ENCODE measurements at regions not wholly inside any gene's neighbourhood (a gene's known extent, or its start where the extent isn't known, plus 50 kb on each side); places are given as distances from the start of the nearest gene placed in this dataset.

DNA sequence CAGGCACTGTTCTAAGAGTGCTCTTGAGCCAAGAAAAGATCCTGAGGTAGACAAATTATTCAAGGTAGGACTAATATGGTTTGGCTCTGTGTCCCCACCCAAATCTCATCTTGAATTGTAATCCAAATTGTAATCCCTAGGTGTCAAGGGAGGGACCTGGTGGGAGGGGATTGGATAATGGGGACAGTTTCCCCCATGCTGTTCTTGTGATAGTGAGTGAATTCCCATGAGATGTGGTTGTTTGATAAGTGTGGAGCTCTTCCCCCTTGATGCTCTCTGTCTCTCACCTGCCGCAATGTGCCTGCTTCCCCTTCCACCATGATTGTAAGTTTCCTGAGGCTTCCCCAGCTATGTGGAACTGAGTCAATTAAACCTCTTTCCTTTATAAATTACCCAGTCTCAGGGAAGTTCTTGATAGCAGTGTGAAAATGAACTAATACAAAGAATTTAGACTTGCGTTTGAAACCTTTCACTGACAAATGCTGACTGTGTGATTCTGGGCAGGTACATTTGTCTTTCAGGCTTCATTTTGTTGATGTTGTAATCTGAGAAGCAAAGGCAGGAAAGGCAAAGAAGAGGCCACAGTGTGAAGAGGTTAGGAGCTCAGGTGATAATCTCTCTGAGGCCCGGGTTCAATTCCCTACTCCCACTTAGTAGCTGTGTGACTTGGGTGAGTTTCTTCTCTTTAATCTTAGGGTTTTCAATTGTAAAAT lies 115.8 kb upstream of the PAX6 start:
- Histone ChIP-seq H3K4me3 (no peak overlapping the region), H3K27ac (no peak overlapping the region)
- TF ChIP-seq, protein P1, sequence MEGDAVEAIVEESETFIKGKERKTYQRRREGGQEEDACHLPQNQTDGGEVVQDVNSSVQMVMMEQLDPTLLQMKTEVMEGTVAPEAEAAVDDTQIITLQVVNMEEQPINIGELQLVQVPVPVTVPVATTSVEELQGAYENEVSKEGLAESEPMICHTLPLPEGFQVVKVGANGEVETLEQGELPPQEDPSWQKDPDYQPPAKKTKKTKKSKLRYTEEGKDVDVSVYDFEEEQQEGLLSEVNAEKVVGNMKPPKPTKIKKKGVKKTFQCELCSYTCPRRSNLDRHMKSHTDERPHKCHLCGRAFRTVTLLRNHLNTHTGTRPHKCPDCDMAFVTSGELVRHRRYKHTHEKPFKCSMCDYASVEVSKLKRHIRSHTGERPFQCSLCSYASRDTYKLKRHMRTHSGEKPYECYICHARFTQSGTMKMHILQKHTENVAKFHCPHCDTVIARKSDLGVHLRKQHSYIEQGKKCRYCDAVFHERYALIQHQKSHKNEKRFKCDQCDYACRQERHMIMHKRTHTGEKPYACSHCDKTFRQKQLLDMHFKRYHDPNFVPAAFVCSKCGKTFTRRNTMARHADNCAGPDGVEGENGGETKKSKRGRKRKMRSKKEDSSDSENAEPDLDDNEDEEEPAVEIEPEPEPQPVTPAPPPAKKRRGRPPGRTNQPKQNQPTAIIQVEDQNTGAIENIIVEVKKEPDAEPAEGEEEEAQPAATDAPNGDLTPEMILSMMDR (IDR thresholded peaks at IDR 0.05) = no peak
- no peak for DNase-seq (ENCODE audit: low spot score)

GRCh38 chr11:31926106-31926505 lies 115.0 kb upstream of the PAX6 start:
- no peak overlapping the region for H3K27ac ChIP-seq
- H3K4me3 ChIP-seq = no peak overlapping the region
- TF ChIP-seq, protein P1 (IDR thresholded peaks at IDR 0.05) = no peak
- DNase-seq (ENCODE audit: low spot score) = no peak

- no peak for DNase-seq (ENCODE audit: low spot score)
- H3K27ac ChIP-seq = no peak overlapping the region
- TF ChIP-seq, protein P1 (IDR thresholded peaks at IDR 0.05) = no peak
- H3K4me3 ChIP-seq = no peak overlapping the region
Observed at GRCh38 chr11:31922450-31922849, 111.3 kb upstream of the PAX6 start.

- no peak for DNase-seq (ENCODE audit: low spot score)
- TF ChIP-seq, protein P1 (IDR thresholded peaks at IDR 0.05) = no peak
- no peak overlapping the region for H3K4me3 ChIP-seq
- no peak overlapping the region for H3K27ac ChIP-seq
Observed at GRCh38 chr11:31921081-31921480, 110.0 kb upstream of the PAX6 start.

DNA sequence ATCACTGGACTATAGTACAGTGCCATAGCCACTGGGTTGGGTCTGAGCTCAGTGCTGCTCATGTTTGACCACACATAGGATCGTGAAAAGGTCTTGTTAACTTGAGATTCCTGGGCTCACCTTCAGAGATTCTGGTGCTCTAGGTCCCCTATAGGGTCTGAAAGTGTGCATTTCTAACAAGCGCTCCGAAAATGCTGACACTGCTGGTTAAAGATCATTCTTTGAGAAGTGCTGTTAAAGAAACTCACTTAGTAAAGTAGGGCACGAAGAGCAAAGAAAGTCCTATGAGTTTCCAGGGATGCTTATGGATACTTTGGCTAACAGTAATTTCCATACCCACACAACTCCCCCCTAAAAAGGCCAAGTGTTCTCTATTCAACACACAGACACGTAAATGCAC lies 108.1 kb upstream of the PAX6 start:
- H3K27ac ChIP-seq = no peak overlapping the region
- TF ChIP-seq, protein P1 (IDR thresholded peaks at IDR 0.05) = no peak
- no peak overlapping the region for H3K4me3 ChIP-seq
- no peak for DNase-seq (ENCODE audit: low spot score)

- DNase-seq (ENCODE audit: low spot score) = no peak
- Histone ChIP-seq H3K4me3 (no peak overlapping the region), H3K27ac (no peak overlapping the region)
- TF ChIP-seq, protein P1 (IDR thresholded peaks at IDR 0.05) = no peak
Observed at GRCh38 chr11:31915867-31916266, 104.7 kb upstream of the PAX6 start.

DNA sequence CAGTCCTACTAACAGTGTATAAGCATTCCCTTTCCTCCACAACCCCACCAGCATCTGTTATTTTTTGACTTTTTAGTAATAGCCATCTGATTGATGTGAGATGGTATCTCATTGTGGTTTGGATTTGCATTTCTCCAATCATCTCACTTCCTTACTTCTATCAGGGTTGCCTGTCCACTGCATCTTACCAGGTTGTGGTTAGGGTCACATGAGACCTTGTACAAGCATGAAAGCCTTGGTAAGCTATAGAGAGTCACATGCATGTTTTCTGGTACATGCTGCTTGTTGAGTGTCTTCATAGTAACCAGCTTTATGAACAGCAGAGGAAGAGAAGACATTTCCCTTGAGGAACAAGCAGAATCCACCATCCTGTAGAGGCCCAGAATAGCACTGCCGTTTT lies 102.9 kb upstream of the PAX6 start:
- Histone ChIP-seq H3K4me3 (no peak overlapping the region), H3K27ac (no peak overlapping the region)
- no peak for DNase-seq (ENCODE audit: low spot score)
- TF ChIP-seq, protein P1 (IDR thresholded peaks at IDR 0.05) = no peak
